ENCODE measurements at regions not wholly inside any gene's neighbourhood (a gene's known extent, or its start where the extent isn't known, plus 50 kb on each side); places are given as distances from the start of the nearest gene placed in this dataset.

GRCh38 chr11:82676483-82677094 is 57.1 kb downstream of the FAM181B start:
- ATAC-seq (no peak), DNase-seq (no peak)
- intact Hi-C loops (cut with DNase I, micrococcal nuclease): no loop called here

GRCh38 chr11:82675838-82676237 is 57.8 kb downstream of the FAM181B start:
- intact Hi-C loops (cut with DNase I, micrococcal nuclease): no loop called here
- DNase-seq: no peak
- ATAC-seq: no peak

GRCh38 chr11:82673631-82674030 is 60.0 kb downstream of the FAM181B start:
- DNase-seq (no peak), ATAC-seq (no peak)
- intact Hi-C loops (cut with DNase I, micrococcal nuclease): loop anchor here in 1 of 2 donors (5.0 kb wide), 1 partner anchor 1064 kb away; no protein-coding TSS in a partner anchor

GRCh38 chr11:82671451-82671850 is 62.2 kb downstream of the FAM181B start:
- intact Hi-C loops (cut with DNase I, micrococcal nuclease): loop anchor here in 1 of 2 donors (5.0 kb wide), 1 partner anchor 1066 kb away; no protein-coding TSS in a partner anchor
- DNase-seq: no peak
- no peak for ATAC-seq

- intact Hi-C loops (cut with DNase I, micrococcal nuclease): no loop called here
- no peak for ATAC-seq
- no peak for DNase-seq
Observed at GRCh38 chr11:82663535-82663934, 70.1 kb downstream of the FAM181B start.

DNA sequence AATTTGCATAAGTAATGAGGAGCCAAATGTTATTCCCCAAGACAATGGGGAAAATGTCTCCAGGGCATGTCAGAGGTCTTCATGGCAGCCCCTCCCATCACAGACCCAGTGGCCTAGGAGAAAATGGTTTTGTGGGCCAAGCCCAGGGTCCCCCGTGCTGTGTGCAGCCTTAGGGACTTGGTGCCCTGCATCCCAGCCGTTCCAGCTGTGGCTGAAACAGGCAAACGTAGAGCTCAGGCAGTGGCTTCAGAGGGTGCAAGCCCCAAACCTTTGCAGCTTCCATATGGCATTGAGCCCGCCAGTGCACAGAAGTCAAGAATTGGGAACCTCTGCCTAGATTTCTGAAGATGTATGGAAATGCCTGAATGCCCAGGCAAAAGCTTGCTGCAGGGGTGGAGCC is 79.9 kb downstream of the FAM181B start:
- DNase-seq: no peak
- intact Hi-C loops (cut with DNase I, micrococcal nuclease): no loop called here
- ATAC-seq: no peak

DNA sequence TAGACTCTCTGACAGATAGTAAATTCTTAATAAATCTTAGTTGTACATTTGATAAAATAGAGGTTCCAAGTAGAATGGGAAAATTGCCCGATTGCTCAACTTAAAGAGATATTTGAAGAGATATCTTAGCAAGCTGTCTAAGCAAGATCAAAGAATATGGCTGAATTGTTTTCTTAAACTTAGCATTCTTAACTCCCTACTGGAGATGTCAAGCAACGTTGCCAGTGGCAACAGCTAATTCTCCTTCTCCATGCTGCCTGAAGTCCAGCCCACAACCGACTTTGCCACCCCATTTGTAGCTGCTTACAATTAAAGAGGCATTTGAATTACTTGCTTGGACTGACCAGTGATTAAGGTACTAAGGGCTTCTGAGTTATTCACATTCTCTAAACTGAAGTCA is 94.4 kb downstream of the FAM181B start:
- ATAC-seq (no peak), DNase-seq (no peak)
- intact Hi-C loops (cut with DNase I, micrococcal nuclease): no loop called here

DNA sequence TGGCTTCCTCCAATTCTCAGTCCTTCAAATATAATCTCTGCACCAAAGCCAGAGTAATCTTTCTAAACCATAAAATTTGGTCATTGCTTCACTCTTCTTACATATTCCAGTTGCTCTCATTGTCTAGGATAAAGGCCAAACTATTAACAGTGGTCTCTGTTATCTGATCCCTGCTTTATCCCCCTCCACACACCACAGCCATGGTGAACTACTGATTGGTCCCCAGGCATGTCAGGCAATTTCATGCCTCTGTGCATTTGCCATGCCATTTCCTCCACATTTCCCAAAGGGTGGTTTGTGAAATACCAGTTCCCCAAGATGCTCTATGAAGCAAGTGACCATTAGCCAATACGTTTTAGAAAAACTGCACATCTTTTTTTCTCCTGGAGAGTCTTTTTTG is 97.0 kb downstream of the FAM181B start:
- intact Hi-C loops (cut with DNase I, micrococcal nuclease): no loop called here
- ATAC-seq: no peak
- DNase-seq: no peak

- ATAC-seq (no peak), DNase-seq (no peak)
- intact Hi-C loops (cut with DNase I, micrococcal nuclease): no loop called here
Observed at GRCh38 chr11:82634091-82634490, 99.6 kb downstream of the FAM181B start.

DNA sequence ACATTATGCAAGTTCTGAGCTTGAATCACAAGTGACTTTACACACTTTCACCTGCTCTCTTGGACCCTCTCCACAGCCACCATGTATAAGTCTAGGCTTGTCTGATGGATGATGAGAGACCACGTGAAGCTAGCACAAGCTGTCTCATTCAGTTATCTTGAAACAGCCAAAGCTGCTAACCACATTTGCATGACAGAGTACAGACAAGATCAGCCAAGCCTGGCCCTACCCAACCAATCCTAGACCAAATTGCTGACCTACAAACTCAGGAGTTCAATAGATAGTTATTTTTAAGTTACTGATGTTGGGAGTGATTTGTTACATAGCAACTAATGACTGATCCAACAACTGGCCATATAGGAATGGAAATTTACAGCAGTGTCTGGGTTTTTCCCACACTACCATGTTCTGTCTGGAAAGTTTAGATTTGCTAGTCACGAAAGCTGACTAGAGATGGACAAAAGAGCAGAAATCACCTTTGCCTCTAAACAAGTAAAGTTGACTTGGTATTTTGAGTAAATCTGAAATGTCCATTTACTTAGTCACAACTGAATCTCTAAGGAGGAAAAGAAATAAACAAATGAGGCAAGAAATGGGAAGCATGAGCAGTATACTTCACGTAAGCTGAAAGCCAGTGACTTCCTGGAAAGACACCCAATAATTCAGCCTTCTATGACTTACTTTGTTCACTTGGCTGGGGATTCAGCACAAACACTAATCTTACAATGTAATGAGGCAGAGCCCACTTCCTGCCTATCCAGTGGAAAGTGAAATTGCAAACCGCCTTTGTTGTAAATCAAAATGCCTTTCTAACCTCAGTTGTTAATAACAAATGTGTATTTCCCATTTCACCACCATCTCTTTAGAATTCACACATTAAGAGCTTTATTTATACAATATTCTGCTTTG is 101.7 kb downstream of the FAM181B start:
- no peak for ATAC-seq
- no peak for DNase-seq
- intact Hi-C loops (cut with DNase I, micrococcal nuclease): no loop called here

DNA sequence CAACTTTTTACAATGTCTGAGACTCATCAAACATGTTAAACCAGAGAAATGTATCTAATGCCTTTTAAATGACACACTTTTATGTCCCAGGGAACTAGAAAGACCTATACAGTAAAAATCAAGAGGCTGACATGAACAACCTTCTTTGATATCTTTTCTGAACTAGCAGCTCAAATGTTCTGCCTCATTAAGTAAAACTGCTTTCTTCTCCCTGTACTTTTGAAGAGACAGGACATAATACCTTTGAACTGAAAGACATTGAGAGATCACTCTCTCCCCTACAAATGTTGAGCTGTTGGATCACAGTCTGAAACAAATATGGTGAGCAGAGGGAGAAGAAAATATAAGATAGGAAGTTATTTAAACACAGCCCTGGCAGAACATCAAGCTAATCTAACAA is 123.0 kb downstream of the FAM181B start:
- intact Hi-C loops (cut with DNase I, micrococcal nuclease): no loop called here
- no peak for ATAC-seq

GRCh38 chr11:82606738-82607137 is 126.9 kb downstream of the FAM181B start:
- DNase-seq (no peak), ATAC-seq (no peak)
- intact Hi-C loops (cut with DNase I, micrococcal nuclease): no loop called here

More for the DNA sequence above, 123.0 kb downstream of the FAM181B start:
- DNase-seq: no peak

GRCh38 chr11:82601711-82602110 is 132.0 kb downstream of the FAM181B start:
- intact Hi-C loops (cut with DNase I, micrococcal nuclease): no loop called here
- DNase-seq: no peak
- ATAC-seq: no peak

GRCh38 chr11:82599836-82600235 is 133.8 kb downstream of the FAM181B start:
- no peak for ATAC-seq
- intact Hi-C loops (cut with DNase I, micrococcal nuclease): no loop called here
- DNase-seq: no peak

DNA sequence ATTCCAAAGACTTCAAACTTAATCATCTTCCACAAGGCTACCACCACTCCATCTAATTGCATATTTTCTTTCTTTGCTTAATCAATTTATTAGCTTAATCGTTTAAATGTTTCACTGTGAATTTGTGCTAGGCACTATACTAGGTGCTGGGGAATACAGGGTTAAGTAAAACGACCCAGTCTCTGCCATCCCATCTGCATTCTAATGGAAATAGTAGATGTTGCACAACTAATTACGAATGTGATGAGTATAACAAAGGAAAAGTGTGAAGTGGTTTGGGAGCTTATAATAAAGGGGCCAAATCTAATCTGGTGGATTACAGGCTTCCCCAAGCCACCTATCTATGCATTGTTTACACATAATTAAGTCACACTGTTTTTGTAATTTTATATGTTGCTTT is 147.1 kb downstream of the FAM181B start:
- intact Hi-C loops (cut with DNase I, micrococcal nuclease): no loop called here
- DNase-seq: no peak
- ATAC-seq: no peak

- intact Hi-C loops (cut with DNase I, micrococcal nuclease): no loop called here
- DNase-seq (no peak), ATAC-seq (no peak)
Observed at GRCh38 chr11:82577246-82577645, 156.4 kb downstream of the FAM181B start.

DNA sequence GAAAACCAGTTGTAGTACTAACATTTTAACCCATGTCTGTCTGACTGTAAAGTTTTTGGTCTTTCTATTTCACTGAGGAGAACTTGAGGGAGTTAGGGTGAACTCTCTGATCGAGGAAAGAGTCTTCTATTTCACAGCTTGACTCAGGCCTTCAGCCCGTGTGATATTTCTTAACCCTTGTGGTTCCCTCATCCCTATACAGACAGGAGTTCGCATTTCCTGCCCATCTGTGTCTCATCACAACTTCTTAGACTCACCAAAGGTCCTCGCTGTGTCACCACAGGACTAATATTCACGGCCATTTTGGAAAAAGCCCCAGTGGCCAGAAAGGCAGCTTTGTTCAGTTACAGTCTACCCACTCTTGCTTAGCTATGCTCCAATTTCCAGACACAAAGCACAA is 172.8 kb downstream of the FAM181B start:
- ATAC-seq (no peak), DNase-seq (no peak)
- intact Hi-C loops (cut with DNase I, micrococcal nuclease): no loop called here

GRCh38 chr11:82559609-82560008 is 174.1 kb downstream of the FAM181B start:
- DNase-seq (no peak), ATAC-seq (no peak)
- intact Hi-C loops (cut with DNase I, micrococcal nuclease): no loop called here

DNA sequence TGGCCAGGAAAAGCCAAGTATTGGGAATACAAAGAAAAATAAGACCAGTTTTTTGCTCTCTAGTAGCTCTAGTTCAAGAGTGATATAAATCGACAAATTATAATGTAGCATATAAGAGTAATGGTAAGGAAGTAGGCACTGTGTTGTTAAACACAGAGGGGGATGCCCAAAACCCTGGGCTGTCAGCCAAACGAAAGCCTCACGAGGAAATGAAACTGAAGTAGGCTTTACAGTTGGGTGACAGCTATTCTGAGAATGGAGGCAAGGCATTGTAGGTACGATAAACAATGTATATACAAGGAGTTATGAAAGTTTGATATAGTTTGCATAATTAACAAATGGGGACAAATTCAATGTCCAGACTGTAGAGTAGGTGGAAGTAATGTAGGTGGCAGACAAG is 176.4 kb downstream of the FAM181B start:
- intact Hi-C loops (cut with DNase I, micrococcal nuclease): no loop called here
- DNase-seq (peak; percentile 19 to 26), ATAC-seq (no peak)

DNA sequence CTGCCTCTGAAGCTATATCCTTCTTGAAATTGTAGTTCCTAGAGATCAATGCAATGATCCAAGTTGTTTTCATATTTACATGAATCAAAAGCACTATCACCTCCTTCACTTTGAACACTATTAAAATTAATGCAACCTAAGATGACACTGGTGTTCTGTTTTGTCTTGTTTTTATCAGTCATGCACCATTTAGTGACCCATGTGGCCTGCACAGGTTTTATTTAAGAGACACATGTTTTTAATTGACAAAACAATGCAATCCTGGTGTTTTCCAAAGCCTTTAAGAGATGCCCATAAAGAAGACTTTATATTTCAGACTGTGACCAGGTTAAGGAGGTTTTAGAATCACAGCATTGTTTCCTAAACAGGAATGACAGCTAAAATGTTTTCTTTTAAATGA is 177.5 kb downstream of the FAM181B start:
- ATAC-seq: no peak
- no peak for DNase-seq
- intact Hi-C loops (cut with DNase I, micrococcal nuclease): no loop called here
